GM23248 (cell line): ENCODE measurements at regions not wholly inside any gene's neighbourhood (a gene's known extent, or its start where the extent isn't known, plus 50 kb on each side); places are given as distances from the start of the nearest gene placed in this dataset.
A peak's percentile ranks its signal among the peaks of the same experiment; 100 is the strongest.
"Not testable (repeated sequence)": the region's sequence is repeated elsewhere in the genome, so short reads cannot be mapped to it uniquely, and the experiment has no call there.

ENCODE experiments used
- DNase-seq: peaks from one replicate; pipeline ENCODE4 v3.0.0-alpha.2; 2015
- H2AFZ ChIP-seq: fragments of 200-600 bp; sonication (generic); 2 replicates; pipeline ENCODE4 v1.6.1; 2016; ENCODE audit warnings: antibody characterized with exemption
- H3F3A ChIP-seq: fragments of 200-600 bp; sonication (generic); 2 replicates; pipeline ENCODE4 v1.6.1; 2016; ENCODE audit warnings: mild to moderate bottlenecking, antibody characterized with exemption, mixed run types; ENCODE audit not compliant: insufficient read depth
- H3K27ac ChIP-seq: fragments of 200-600 bp; sonication (generic); 2 replicates; pipeline ENCODE4 v1.5.1; 2016; ENCODE audit warnings: mild to moderate bottlenecking
- H3K27me3 ChIP-seq: fragments of 200-600 bp; sonication (generic); replicated peaks from 2 replicates; pipeline ENCODE4 v1.6.1; 2016; ENCODE audit warnings: mild to moderate bottlenecking; ENCODE audit not compliant: insufficient read depth
- H3K36me3 ChIP-seq: fragments of 200-600 bp; sonication (generic); 2 replicates; pipeline ENCODE4 v1.6.1; 2016; ENCODE audit warnings: low read depth, mild to moderate bottlenecking
- H3K4me1 ChIP-seq: fragments of 200-600 bp; sonication (generic); 2 replicates; pipeline ENCODE4 v1.6.1; 2016; ENCODE audit warnings: mild to moderate bottlenecking; ENCODE audit not compliant: insufficient read depth
- H3K4me2 ChIP-seq: fragments of 200-600 bp; sonication (generic); one replicate; pipeline ENCODE4 v1.6.1; 2016; ENCODE audit warnings: mild to moderate bottlenecking; ENCODE audit not compliant: unreplicated experiment
- H3K4me3 ChIP-seq: fragments of 200-600 bp; sonication (generic); 2 replicates; pipeline ENCODE4 v1.5.1; 2016; ENCODE audit warnings: mild to moderate bottlenecking
- H3K79me2 ChIP-seq: fragments of 200-600 bp; sonication (generic); 2 replicates; pipeline ENCODE4 v1.6.1; 2016; ENCODE audit warnings: mild to moderate bottlenecking; ENCODE audit not compliant: insufficient read depth
- H3K9ac ChIP-seq: fragments of 200-600 bp; sonication (generic); 2 replicates; pipeline ENCODE4 v1.6.1; 2016; ENCODE audit warnings: mild to moderate bottlenecking
- H3K9me2 ChIP-seq: fragments of 200-600 bp; sonication (generic); 2 replicates; pipeline ENCODE4 v1.6.1; 2016; ENCODE audit warnings: mixed run types, mild to moderate bottlenecking, moderate library complexity; ENCODE audit not compliant: insufficient read depth
- H3K9me3 ChIP-seq: fragments of 200-600 bp; sonication (generic); one replicate; pipeline ENCODE4 v1.6.1; 2017; ENCODE audit warnings: low read depth
- H4K20me1 ChIP-seq: fragments of 200-600 bp; sonication (generic); 2 replicates; pipeline ENCODE4 v1.6.0; 2016; ENCODE audit not compliant: insufficient read depth
- EZH2 ChIP-seq: fragments of 200-600 bp; sonication (generic); IDR thresholded peaks from 2 replicates; pipeline ENCODE4 v1.6.1; 2018; ENCODE audit warnings: antibody characterized with exemption, mild to moderate bottlenecking; ENCODE audit not compliant: insufficient read depth, poor library complexity, severe bottlenecking
- EZH2phosphoT487 ChIP-seq: fragments of 200-600 bp; sonication (generic); IDR thresholded peaks from 2 replicates; pipeline ENCODE4 v1.6.1; 2018; ENCODE audit warnings: antibody characterized with exemption, moderate library complexity, mild to moderate bottlenecking, low read depth; ENCODE audit not compliant: insufficient read depth
- WGBS, 2 experiments: methylation state at CpG; one replicate each; pipeline ENCODE4 v1.1.6; 2015 to 2017; ENCODE audit warnings: low lambda C conversion rate in 2 of 2, low coverage in 1 of 2; ENCODE audit errors: missing lambda C conversion rate in 2 of 2; 5-methylcytosine and 5-hydroxymethylcytosine counted together
- in situ Hi-C: fragments of 300-500 bp; cut with MboI; formaldehyde crosslinking; loops from 2 replicates; pipeline ENCODE4 v1.15.0; 2020

GRCh38 chrX:103428525-103428924 is 52.2 kb downstream of the BEX3 start:
- in situ Hi-C loops: no loop called here
- Histone ChIP-seq H3K27ac (no peak overlapping the region), H3K4me2 (no peak overlapping the region), H3K36me3 (no peaks in the 10 kb centered on the region), H3K9ac (no peak overlapping the region), H3K27me3 (no peaks in the 10 kb centered on the region), H3K9me2 (no peaks in the 10 kb centered on the region), H3K9me3 (no peaks in the 10 kb centered on the region), H3K4me1 (0 out of 2 replicates have a peak, but pooled peaks cover 4% of the 10 kb centered on the region), H2AFZ (no peak overlapping the region), H3F3A (no peaks in the 10 kb centered on the region), H3K4me3 (no peak overlapping the region), H4K20me1 (no peaks in the 10 kb centered on the region), H3K79me2 (no peaks in the 10 kb centered on the region)
- TF ChIP-seq EZH2phosphoT487: no peak
- no peak for TF ChIP-seq EZH2
- whole genome bisulfite sequencing, 2 experiments: 100% methylated on average over 2 of the region's 2 CpGs; no CpG with 5 or more reads in 1 of the 2 experiments
- DNase-seq: no peak

- in situ Hi-C loops, DNase-seq, H3K36me3 ChIP-seq, H3F3A ChIP-seq, H3K9me2 ChIP-seq, H3K27me3 ChIP-seq, H3K79me2 ChIP-seq, H3K4me3 ChIP-seq, H3K4me1 ChIP-seq, H3K27ac ChIP-seq, H4K20me1 ChIP-seq, H3K4me2 ChIP-seq, H3K9me3 ChIP-seq, H2AFZ ChIP-seq, H3K9ac ChIP-seq: not testable (repeated sequence)
- 87 to 88% methylated on average over 6 to 7 of the region's 7 CpGs for whole genome bisulfite sequencing, 2 experiments
Measured at GRCh38 chrX:103429026-103429425, 52.7 kb downstream of the BEX3 start.

GRCh38 chrX:103431316-103431715 is 55.0 kb downstream of the BEX3 start:
- in situ Hi-C loops: no loop called here
- no peak overlapping the region for H3K27ac ChIP-seq

GRCh38 chrX:103432841-103433240 is 56.5 kb downstream of the BEX3 start:
- H3K9me2 ChIP-seq, H3K79me2 ChIP-seq, in situ Hi-C loops, H3K4me1 ChIP-seq, H3F3A ChIP-seq, H4K20me1 ChIP-seq, H3K9ac ChIP-seq, H3K4me2 ChIP-seq, H3K27ac ChIP-seq, H2AFZ ChIP-seq, H3K4me3 ChIP-seq, H3K9me3 ChIP-seq, DNase-seq, H3K36me3 ChIP-seq, H3K27me3 ChIP-seq: not testable (repeated sequence)
- 64 to 84% methylated on average over 4 of the region's 5 CpGs for WGBS, 2 experiments

More at GRCh38 chrX:103431316-103431715, 55.0 kb downstream of the BEX3 start:
- no peak overlapping the region for H3K4me3 ChIP-seq
- H3K27me3 ChIP-seq: no peaks in the 10 kb centered on the region
- DNase-seq: peak; percentile 44
- H3K9ac ChIP-seq: no peak overlapping the region
- no peaks in the 10 kb centered on the region for H3K9me2 ChIP-seq
- no peak for TF ChIP-seq EZH2
- H3K4me1 ChIP-seq: 0 out of 2 replicates have a peak, but pooled peaks cover 4% of the 10 kb centered on the region
- H3K4me2 ChIP-seq: peak overlapping the region; percentile 48
- WGBS, 2 experiments: 69 to 91% methylated on average over 5 to 7 of the region's 7 CpGs
- H2AFZ ChIP-seq: no peak overlapping the region
- H3K79me2 ChIP-seq: no peaks in the 10 kb centered on the region
- H3K36me3 ChIP-seq: no peaks in the 10 kb centered on the region
- H3F3A ChIP-seq: no peaks in the 10 kb centered on the region
- H4K20me1 ChIP-seq: no peaks in the 10 kb centered on the region
- no peaks in the 10 kb centered on the region for H3K9me3 ChIP-seq

GRCh38 chrX:103437147-103437873 is 61.0 kb downstream of the BEX3 start:
- 71 to 88% methylated on average over 2 to 4 of the region's 5 CpGs for WGBS, 2 experiments
- Histone ChIP-seq H3K4me2 (no peak overlapping the region), H3K36me3 (no peaks in the 10 kb centered on the region), H3K4me3 (no peak overlapping the region), H3K4me1 (no peaks in the 10 kb centered on the region), H3K9me3 (no peaks in the 10 kb centered on the region), H4K20me1 (no peaks in the 10 kb centered on the region), H3K79me2 (no peaks in the 10 kb centered on the region), H3F3A (no peaks in the 10 kb centered on the region), H3K27me3 (no peaks in the 10 kb centered on the region), H3K27ac (no peak overlapping the region), H3K9me2 (no peaks in the 10 kb centered on the region), H2AFZ (no peak overlapping the region), H3K9ac (no peak overlapping the region)
- in situ Hi-C loops: no loop called here
- no peak for TF ChIP-seq EZH2phosphoT487
- TF ChIP-seq EZH2: no peak
- DNase-seq: no peak
